Neural cell (in vitro differentiated cells): ENCODE measurements at regions not wholly inside any gene's neighbourhood (a gene's known extent, or its start where the extent isn't known, plus 50 kb on each side); places are given as distances from the start of the nearest gene placed in this dataset.

ENCODE experiments used
- H2AFZ ChIP-seq: fragments of 200-600, 300-800 bp; sonication (generic), shearing (Covaris generic); 2 replicates; pipeline ENCODE4 v1.6.0; 2014; ENCODE audit warnings: low read depth, mild to moderate bottlenecking, antibody characterized with exemption, low read length, moderate library complexity
- H3F3A ChIP-seq: fragments of 200-600 bp; shearing (Covaris generic); 2 replicates; pipeline ENCODE4 v1.6.1; 2016; ENCODE audit warnings: mild to moderate bottlenecking, moderate library complexity, mixed read lengths, antibody characterized with exemption, low read length; ENCODE audit not compliant: insufficient read depth, poor library complexity, severe bottlenecking
- H3K27ac ChIP-seq: fragments of 200-600, 300-800 bp; sonication (generic), shearing (Covaris generic); 2 replicates; pipeline ENCODE4 v1.5.1; 2014; ENCODE audit warnings: mild to moderate bottlenecking, low read length, moderate library complexity
- H3K27me3 ChIP-seq: fragments of 300-800, 200-600 bp; sonication (generic), shearing (Covaris generic); 2 replicates; pipeline ENCODE4 v1.6.0; 2014; ENCODE audit warnings: mild to moderate bottlenecking, low read depth, low read length, moderate library complexity; ENCODE audit not compliant: insufficient read depth
- H3K36me3 ChIP-seq: fragments of 300-800, 200-600 bp; sonication (generic), shearing (Covaris generic); 2 replicates; pipeline ENCODE4 v1.5.1; 2014; ENCODE audit warnings: mild to moderate bottlenecking, antibody characterized with exemption, low read length, moderate library complexity; ENCODE audit not compliant: insufficient read depth
- H3K4me2 ChIP-seq: fragments of 300-800, 200-600 bp; sonication (generic), shearing (Covaris generic); 2 replicates; pipeline ENCODE4 v1.6.0; 2014; ENCODE audit warnings: mild to moderate bottlenecking, low read length
- H3K4me3 ChIP-seq: fragments of 300-800, 200-600 bp; sonication (generic), shearing (Covaris generic); 2 replicates; pipeline ENCODE4 v1.5.1; 2014; ENCODE audit warnings: mild to moderate bottlenecking, low read length, moderate library complexity
- H3K79me2 ChIP-seq: fragments of 200-600 bp; shearing (Covaris generic); replicated peaks from 2 replicates; pipeline ENCODE4 v1.6.0; 2014; ENCODE audit warnings: mild to moderate bottlenecking, low read length, moderate library complexity; ENCODE audit not compliant: insufficient read depth
- H3K9ac ChIP-seq: fragments of 300-800, 200-600 bp; sonication (generic), shearing (Covaris generic); 2 replicates; pipeline ENCODE4 v1.6.1; 2016; ENCODE audit warnings: mild to moderate bottlenecking, low read length, mixed read lengths
- H3K9me2 ChIP-seq: fragments of 200-600 bp; shearing (Covaris generic); 2 replicates; pipeline ENCODE4 v1.6.1; 2016; ENCODE audit warnings: mild to moderate bottlenecking, low read length, mixed read lengths; ENCODE audit not compliant: insufficient read depth
- H3K9me3 ChIP-seq: fragments of 200-600, 300-800 bp; sonication (generic), shearing (Covaris generic); 2 replicates; pipeline ENCODE4 v1.6.1; 2016; ENCODE audit warnings: mild to moderate bottlenecking, mixed run types, low read length, moderate library complexity, mixed read lengths
- H4K20me1 ChIP-seq: fragments of 200-600 bp; shearing (Covaris generic); 2 replicates; pipeline ENCODE4 v1.6.1; 2016; ENCODE audit warnings: mild to moderate bottlenecking, mixed run types; ENCODE audit not compliant: insufficient read depth
- EP300 ChIP-seq: fragments of 450-650 bp; conservative IDR thresholded peaks from 2 replicates; pipeline ENCODE4 v1.6.1; 2014; ENCODE audit warnings: antibody characterized with exemption, mild to moderate bottlenecking, moderate library complexity; ENCODE audit not compliant: poor library complexity, severe bottlenecking
- EZH2 ChIP-seq: fragments of 200-600, 300-800 bp; shearing (Covaris generic), sonication (generic); IDR thresholded peaks from 2 replicates; pipeline ENCODE4 v1.6.1; 2014; ENCODE audit warnings: antibody characterized with exemption, low read length, borderline replicate concordance, mild to moderate bottlenecking; ENCODE audit not compliant: insufficient read depth, poor library complexity, severe bottlenecking
- MXI1 ChIP-seq: fragments of 450-650 bp; conservative IDR thresholded peaks from 2 replicates; pipeline ENCODE4 v1.6.1; 2014; ENCODE audit warnings: antibody characterized with exemption, mild to moderate bottlenecking; ENCODE audit not compliant: poor library complexity, severe bottlenecking
- POLR2AphosphoS5 ChIP-seq: IDR thresholded peaks from 2 replicates; pipeline ENCODE4 v1.6.1; 2012
- RAD21 ChIP-seq: fragments of 450-650 bp; conservative IDR thresholded peaks from 2 replicates; pipeline ENCODE4 v1.6.1; 2014; ENCODE audit warnings: antibody characterized with exemption, mild to moderate bottlenecking, moderate library complexity
- SMC3 ChIP-seq: fragments of 450-650 bp; conservative IDR thresholded peaks from 2 replicates; pipeline ENCODE4 v1.6.1; 2014; ENCODE audit warnings: antibody characterized with exemption, mild to moderate bottlenecking, moderate library complexity; ENCODE audit not compliant: poor library complexity
- TAF1 ChIP-seq: IDR thresholded peaks from 2 replicates; pipeline ENCODE4 v1.6.1; 2012; ENCODE audit warnings: low read depth
- TF ChIP-seq, protein P1 (sequence below): fragments of 450-650 bp; IDR thresholded peaks from 2 replicates; pipeline ENCODE4 v1.5.1; 2014; ENCODE audit warnings: antibody characterized with exemption, mild to moderate bottlenecking, moderate library complexity; ENCODE audit not compliant: poor library complexity, severe bottlenecking
- TF ChIP-seq, protein P2 (sequence below): IDR thresholded peaks from 2 replicates; pipeline ENCODE4 v1.6.1; 2012; ENCODE audit warnings: borderline replicate concordance

DNA sequence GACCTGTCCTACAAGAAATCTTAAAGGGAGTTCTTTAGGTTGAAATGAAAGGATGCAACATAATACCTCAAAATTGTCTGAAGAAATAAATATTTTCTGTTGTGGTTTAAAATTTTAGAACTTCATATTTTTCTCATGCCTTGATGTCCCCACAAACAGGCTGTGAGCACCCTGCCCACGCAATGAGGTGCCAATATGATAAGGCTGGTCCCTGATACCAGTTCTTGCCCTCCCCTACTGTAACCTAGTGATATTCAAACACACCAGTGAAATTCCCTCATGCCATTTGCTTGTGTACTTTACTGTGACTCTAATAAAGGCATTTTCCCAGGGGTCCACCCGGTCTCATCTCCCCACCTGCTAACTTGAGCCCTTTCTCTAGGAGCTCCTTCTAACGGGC lies 67.3 kb upstream of the SIRPG start:
- no peak for TF ChIP-seq TAF1
- TF ChIP-seq EZH2 = no peak
- TF ChIP-seq SMC3 = no peak
- TF ChIP-seq RAD21 = no peak
- TF ChIP-seq MXI1 = no peak
- TF ChIP-seq, protein P1, sequence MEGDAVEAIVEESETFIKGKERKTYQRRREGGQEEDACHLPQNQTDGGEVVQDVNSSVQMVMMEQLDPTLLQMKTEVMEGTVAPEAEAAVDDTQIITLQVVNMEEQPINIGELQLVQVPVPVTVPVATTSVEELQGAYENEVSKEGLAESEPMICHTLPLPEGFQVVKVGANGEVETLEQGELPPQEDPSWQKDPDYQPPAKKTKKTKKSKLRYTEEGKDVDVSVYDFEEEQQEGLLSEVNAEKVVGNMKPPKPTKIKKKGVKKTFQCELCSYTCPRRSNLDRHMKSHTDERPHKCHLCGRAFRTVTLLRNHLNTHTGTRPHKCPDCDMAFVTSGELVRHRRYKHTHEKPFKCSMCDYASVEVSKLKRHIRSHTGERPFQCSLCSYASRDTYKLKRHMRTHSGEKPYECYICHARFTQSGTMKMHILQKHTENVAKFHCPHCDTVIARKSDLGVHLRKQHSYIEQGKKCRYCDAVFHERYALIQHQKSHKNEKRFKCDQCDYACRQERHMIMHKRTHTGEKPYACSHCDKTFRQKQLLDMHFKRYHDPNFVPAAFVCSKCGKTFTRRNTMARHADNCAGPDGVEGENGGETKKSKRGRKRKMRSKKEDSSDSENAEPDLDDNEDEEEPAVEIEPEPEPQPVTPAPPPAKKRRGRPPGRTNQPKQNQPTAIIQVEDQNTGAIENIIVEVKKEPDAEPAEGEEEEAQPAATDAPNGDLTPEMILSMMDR = no peak
- TF ChIP-seq, protein P2, sequence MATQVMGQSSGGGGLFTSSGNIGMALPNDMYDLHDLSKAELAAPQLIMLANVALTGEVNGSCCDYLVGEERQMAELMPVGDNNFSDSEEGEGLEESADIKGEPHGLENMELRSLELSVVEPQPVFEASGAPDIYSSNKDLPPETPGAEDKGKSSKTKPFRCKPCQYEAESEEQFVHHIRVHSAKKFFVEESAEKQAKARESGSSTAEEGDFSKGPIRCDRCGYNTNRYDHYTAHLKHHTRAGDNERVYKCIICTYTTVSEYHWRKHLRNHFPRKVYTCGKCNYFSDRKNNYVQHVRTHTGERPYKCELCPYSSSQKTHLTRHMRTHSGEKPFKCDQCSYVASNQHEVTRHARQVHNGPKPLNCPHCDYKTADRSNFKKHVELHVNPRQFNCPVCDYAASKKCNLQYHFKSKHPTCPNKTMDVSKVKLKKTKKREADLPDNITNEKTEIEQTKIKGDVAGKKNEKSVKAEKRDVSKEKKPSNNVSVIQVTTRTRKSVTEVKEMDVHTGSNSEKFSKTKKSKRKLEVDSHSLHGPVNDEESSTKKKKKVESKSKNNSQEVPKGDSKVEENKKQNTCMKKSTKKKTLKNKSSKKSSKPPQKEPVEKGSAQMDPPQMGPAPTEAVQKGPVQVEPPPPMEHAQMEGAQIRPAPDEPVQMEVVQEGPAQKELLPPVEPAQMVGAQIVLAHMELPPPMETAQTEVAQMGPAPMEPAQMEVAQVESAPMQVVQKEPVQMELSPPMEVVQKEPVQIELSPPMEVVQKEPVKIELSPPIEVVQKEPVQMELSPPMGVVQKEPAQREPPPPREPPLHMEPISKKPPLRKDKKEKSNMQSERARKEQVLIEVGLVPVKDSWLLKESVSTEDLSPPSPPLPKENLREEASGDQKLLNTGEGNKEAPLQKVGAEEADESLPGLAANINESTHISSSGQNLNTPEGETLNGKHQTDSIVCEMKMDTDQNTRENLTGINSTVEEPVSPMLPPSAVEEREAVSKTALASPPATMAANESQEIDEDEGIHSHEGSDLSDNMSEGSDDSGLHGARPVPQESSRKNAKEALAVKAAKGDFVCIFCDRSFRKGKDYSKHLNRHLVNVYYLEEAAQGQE = no peak
- no peak for TF ChIP-seq POLR2AphosphoS5
- TF ChIP-seq EP300 = no peak
- H3K36me3 ChIP-seq = no peaks in the 10 kb centered on the region
- no peaks in the 10 kb centered on the region for H3K27me3 ChIP-seq
- no peaks in the 10 kb centered on the region for H4K20me1 ChIP-seq
- no peaks in the 10 kb centered on the region for H3K9me3 ChIP-seq
- no peak overlapping the region for H2AFZ ChIP-seq
- H3K4me2 ChIP-seq = no peak overlapping the region
- no peaks in the 10 kb centered on the region for H3K9me2 ChIP-seq
- no peak overlapping the region for H3K27ac ChIP-seq
- H3K79me2 ChIP-seq = no peaks in the 10 kb centered on the region
- H3K4me3 ChIP-seq = no peak overlapping the region
- H3K9ac ChIP-seq = no peak overlapping the region
- no peaks in the 10 kb centered on the region for H3F3A ChIP-seq

GRCh38 chr20:1722513-1723050 lies 65.0 kb upstream of the SIRPG start:
- no peaks in the 10 kb centered on the region for H4K20me1 ChIP-seq
- no peaks in the 10 kb centered on the region for H3F3A ChIP-seq
- no peaks in the 10 kb centered on the region for H3K9me3 ChIP-seq
- H3K36me3 ChIP-seq = no peaks in the 10 kb centered on the region
- H3K4me2 ChIP-seq = no peak overlapping the region
- H3K9ac ChIP-seq = no peak overlapping the region
- TF ChIP-seq, protein P1 = no peak
- no peak for TF ChIP-seq TAF1
- no peak for TF ChIP-seq MXI1
- TF ChIP-seq EP300 = no peak
- TF ChIP-seq RAD21 = no peak
- no peak for TF ChIP-seq POLR2AphosphoS5
- TF ChIP-seq EZH2 = no peak
- TF ChIP-seq, protein P2 = no peak
- TF ChIP-seq SMC3 = no peak
- no peaks in the 10 kb centered on the region for H3K27me3 ChIP-seq
- no peak overlapping the region for H3K27ac ChIP-seq
- no peaks in the 10 kb centered on the region for H3K9me2 ChIP-seq
- no peak overlapping the region for H2AFZ ChIP-seq
- no peak overlapping the region for H3K4me3 ChIP-seq
- H3K79me2 ChIP-seq = no peaks in the 10 kb centered on the region
